NB4 (cell line): ENCODE measurements at regions not wholly inside any gene's neighbourhood (a gene's known extent, or its start where the extent isn't known, plus 50 kb on each side); places are given as distances from the start of the nearest gene placed in this dataset.

Experiments
- CTCF ChIP-seq: IDR thresholded peaks from one replicate; pipeline ENCODE4 v1.5.1; 2012; ENCODE audit warnings: low read depth, low read length
- MAX ChIP-seq: IDR thresholded peaks from 2 replicates; pipeline ENCODE4 v1.6.1; 2011; ENCODE audit warnings: low read depth, low read length
- MYC ChIP-seq: IDR thresholded peaks from 2 replicates; pipeline ENCODE4 v1.6.1; 2011; ENCODE audit warnings: low read depth, low read length

GRCh38 chr13:111491021-111491420 is 170.6 kb downstream of the TEX29 start:
- TF ChIP-seq CTCF (no peak), MYC (no peak), MAX (no peak)
